ENCODE measurements at regions not wholly inside any gene's neighbourhood (a gene's known extent, or its start where the extent isn't known, plus 50 kb on each side); places are given as distances from the start of the nearest gene placed in this dataset.

GRCh38 chr2:193251909-193252308, 1057.2 kb upstream of the TMEFF2 start:
- H3K4me3 ChIP-seq (ENCODE audit: extremely low read depth in 1 of 4, insufficient read depth in 2 of 4, low read depth in 3 of 4, low read length in 4 of 4): no peak overlapping the region
- H2BK12ac ChIP-seq (ENCODE audit: low read depth, low read length): no peak overlapping the region
- DNase-seq (ENCODE audit: low read depth in 1 of 2, low spot score in 2 of 2) (no peak), FAIRE-seq (no peak)
- H2BK15ac ChIP-seq (ENCODE audit: low read length): no peak overlapping the region
- H3K18ac ChIP-seq (ENCODE audit: extremely low read depth, low read length): no peak overlapping the region
- no peak overlapping the region for H4K8ac ChIP-seq (ENCODE audit: extremely low read depth, insufficient read depth, low read length)
- no peak overlapping the region for H2BK5ac ChIP-seq (ENCODE audit: low read depth, low read length)
- no peaks in the 10 kb centered on the region for H3K79me2 ChIP-seq (ENCODE audit: control insufficient read depth in 1 of 2, insufficient read depth in 2 of 2, low read length in 2 of 2)
- no peaks in the 10 kb centered on the region for H3K9me3 ChIP-seq (ENCODE audit: insufficient read depth in 2 of 2, low read depth in 1 of 2, low read length in 1 of 2)
- no peak overlapping the region for H3K4me2 ChIP-seq (ENCODE audit: insufficient read depth in 1 of 2, low read depth in 2 of 2, low read length in 2 of 2)
- no peaks in the 10 kb centered on the region for H3K27me3 ChIP-seq (replicated peaks in 1 of 4; ENCODE audit: control insufficient read depth in 3 of 4, extremely low read depth in 1 of 4, insufficient read depth in 3 of 4, low read length in 3 of 4)
- no peaks in the 10 kb centered on the region for H3K36me3 ChIP-seq (ENCODE audit: control insufficient read depth in 2 of 4, insufficient read depth in 4 of 4, low read length in 3 of 4)
- H4K91ac ChIP-seq (replicated peaks; ENCODE audit: insufficient read length, low read length): no peak overlapping the region
- H2BK20ac ChIP-seq (ENCODE audit: low read length): no peak overlapping the region
- no peak overlapping the region for H3K4ac ChIP-seq (replicated peaks; ENCODE audit: insufficient read length, low read depth, low read length)
- H2AFZ ChIP-seq (ENCODE audit: low read length): no peak overlapping the region
- H3K23ac ChIP-seq (ENCODE audit: insufficient read length): no peak overlapping the region
- no peaks in the 10 kb centered on the region for H3K4me1 ChIP-seq (replicated peaks in 1 of 4; ENCODE audit: control insufficient read depth in 3 of 4, insufficient read depth in 4 of 4, low read length in 3 of 4)
- no peak overlapping the region for H3K9ac ChIP-seq (replicated peaks in 1 of 4; ENCODE audit: extremely low read depth in 1 of 4, low read depth in 3 of 4, low read length in 3 of 4)
- no peak overlapping the region for H3K27ac ChIP-seq (ENCODE audit: low read depth, low read length)
- ChIA-PET POLR2A (ENCODE audit: partially characterized antibody) (no interaction called here), CTCF (ENCODE audit: partially characterized antibody) (interaction anchor here (2.7 kb wide), 1 partner anchor 11 kb away, joined by 11 read pairs; no protein-coding TSS in a partner anchor)
- H3K56ac ChIP-seq (replicated peaks; ENCODE audit: insufficient read length, low read depth, low read length): no peak overlapping the region
- H4K20me1 ChIP-seq (replicated peaks in 1 of 2; ENCODE audit: control insufficient read depth in 1 of 2, insufficient read depth in 2 of 2, low read length in 2 of 2): no peaks in the 10 kb centered on the region
- no peaks in the 10 kb centered on the region for H3K23me2 ChIP-seq (ENCODE audit: low read depth, low read length)
- H4K5ac ChIP-seq (ENCODE audit: insufficient read length, low read depth, low read length): no peak overlapping the region
- H2AK5ac ChIP-seq (ENCODE audit: low read depth, low read length): no peak overlapping the region
- no peak overlapping the region for H2BK120ac ChIP-seq (replicated peaks; ENCODE audit: low read depth, low read length)
- H3K79me1 ChIP-seq (ENCODE audit: low read depth, low read length): no peaks in the 10 kb centered on the region
- H3K14ac ChIP-seq (ENCODE audit: insufficient read length): no peak overlapping the region
- WGBS, 2 experiments (ENCODE audit: extremely low coverage in 1 of 2, insufficient coverage in 1 of 2, insufficient read length in 1 of 2, insufficient replicate concordance in 2 of 2, low coverage in 1 of 2, low lambda C conversion rate in 2 of 2, missing lambda C conversion rate in 1 of 2): 91% methylated on average over 3 of the region's 3 CpGs; no CpG with 5 or more reads in 1 of the 2 experiments
- no peak for TF ChIP-seq USF2 (IDR thresholded peaks at IDR 0.05; ENCODE audit: low read length)
- TF ChIP-seq CREB1 (IDR thresholded peaks at IDR 0.05): no peak
- TF ChIP-seq ATF2 (IDR thresholded peaks at IDR 0.05; ENCODE audit: low read length): no peak
- TF ChIP-seq EGR1 (IDR thresholded peaks at IDR 0.05; ENCODE audit: borderline replicate concordance, low read depth, low read length): no peak
- no peak for TF ChIP-seq GABPA (IDR thresholded peaks at IDR 0.05; ENCODE audit: borderline replicate concordance, insufficient read depth, low read length)
- TF ChIP-seq RAD21 (IDR thresholded peaks at IDR 0.05 in 1 of 2, conservative IDR thresholded peaks at IDR 0.05 in 1 of 2; ENCODE audit: low read depth in 2 of 2, low read length in 2 of 2): no peak
- TF ChIP-seq JUND (IDR thresholded peaks at IDR 0.05; ENCODE audit: low read length): no peak
- no peak for TF ChIP-seq ASH2L (IDR thresholded peaks at IDR 0.05; ENCODE audit: low read length)
- no peak for TF ChIP-seq BACH1 (IDR thresholded peaks at IDR 0.05; ENCODE audit: low read length)
- TF ChIP-seq CEBPB (IDR thresholded peaks at IDR 0.05; ENCODE audit: low read depth, low read length): no peak
- TF ChIP-seq TEAD4 (IDR thresholded peaks at IDR 0.05; ENCODE audit: low read depth, low read length): no peak
- no peak for TF ChIP-seq NRF1 (IDR thresholded peaks at IDR 0.05; ENCODE audit: low read depth, low read length)
